Right lobe of liver (tissue), 4 donors: ENCODE measurements at regions not wholly inside any gene's neighbourhood (a gene's known extent, or its start where the extent isn't known, plus 50 kb on each side); places are given as distances from the start of the nearest gene placed in this dataset.

Experiments used
- CTCF ChIP-seq, 4 donors: fragments of 200-600 bp in 3 of 4; fragments of 450-650 bp in 1 of 4; IDR thresholded peaks; one replicate each; pipeline versions ENCODE4 v1.5.1 to v1.8.0; 2016 to 2022; ENCODE audit warnings: antibody characterized with exemption in 4 of 4, mild to moderate bottlenecking in 2 of 4
- POLR2A ChIP-seq: fragments of 450-650 bp; IDR thresholded peaks from one replicate; pipeline ENCODE4 v1.6.1; 2017; ENCODE audit warnings: antibody characterized with exemption, mild to moderate bottlenecking
- donor health status: DM: no; HTN: no; CAD: no.
- donor health status: DM: no; HTN: no; CAD: no.
- donor health status: DM: no; HTN: yes; CAD: no.

GRCh38 chr12:41715256-41715655 is 429.4 kb downstream of the GXYLT1 start:
- TF ChIP-seq POLR2A = no peak
- TF ChIP-seq CTCF (IDR thresholded peaks at IDR 0.05) = no peak
